ENCODE measurements at regions not wholly inside any gene's neighbourhood (a gene's known extent, or its start where the extent isn't known, plus 50 kb on each side); places are given as distances from the start of the nearest gene placed in this dataset.
"Not testable (repeated sequence)": the region's sequence is repeated elsewhere in the genome, so short reads cannot be mapped to it uniquely, and the experiment has no call there.

- not testable (repeated sequence) for H3K27ac ChIP-seq (ENCODE audit: low read depth, low read length); H3K4me3 ChIP-seq (ENCODE audit: low read depth, low read length); H3K27me3 ChIP-seq (ENCODE audit: insufficient read depth, low read length); H2AFZ ChIP-seq (ENCODE audit: low read length, unreplicated experiment); H3K79me2 ChIP-seq (ENCODE audit: control insufficient read depth, insufficient read depth, low read length, unreplicated experiment); H3K4me1 ChIP-seq (ENCODE audit: control insufficient read depth, insufficient read depth, low read length, unreplicated experiment); H3K36me3 ChIP-seq (ENCODE audit: insufficient read depth, low read length)
Observed at GRCh38 chr10:20370977-20371533, 526.1 kb downstream of the NEBL start.

- Histone ChIP-seq H3K4me3 (ENCODE audit: low read depth, low read length) (no peak overlapping the region), H2AFZ (ENCODE audit: low read length, unreplicated experiment) (no peak overlapping the region), H3K36me3 (ENCODE audit: insufficient read depth, low read length) (no peaks in the 10 kb centered on the region), H3K4me1 (ENCODE audit: control insufficient read depth, insufficient read depth, low read length, unreplicated experiment) (no peaks in the 10 kb centered on the region), H3K27me3 (ENCODE audit: insufficient read depth, low read length) (no peaks in the 10 kb centered on the region), H3K27ac (ENCODE audit: low read depth, low read length) (no peak overlapping the region), H3K79me2 (ENCODE audit: control insufficient read depth, insufficient read depth, low read length, unreplicated experiment) (no peaks in the 10 kb centered on the region)
Observed at GRCh38 chr10:20369863-20370736, 527.0 kb downstream of the NEBL start.

GRCh38 chr10:20363684-20364083 is 533.4 kb downstream of the NEBL start:
- Histone ChIP-seq H3K4me1 (ENCODE audit: control insufficient read depth, insufficient read depth, low read length, unreplicated experiment) (no peaks in the 10 kb centered on the region), H3K27me3 (ENCODE audit: insufficient read depth, low read length) (no peaks in the 10 kb centered on the region), H3K4me3 (ENCODE audit: low read depth, low read length) (no peak overlapping the region), H3K79me2 (ENCODE audit: control insufficient read depth, insufficient read depth, low read length, unreplicated experiment) (no peaks in the 10 kb centered on the region), H3K27ac (ENCODE audit: low read depth, low read length) (no peak overlapping the region), H3K36me3 (ENCODE audit: insufficient read depth, low read length) (no peaks in the 10 kb centered on the region), H2AFZ (ENCODE audit: low read length, unreplicated experiment) (no peak overlapping the region)

GRCh38 chr10:20355915-20356314 is 539.7 kb downstream of the PLXDC2 start:
- Histone ChIP-seq H3K27me3 (ENCODE audit: insufficient read depth, low read length) (no peaks in the 10 kb centered on the region), H2AFZ (ENCODE audit: low read length, unreplicated experiment) (no peak overlapping the region)

GRCh38 chr10:20355011-20355410 is 538.8 kb downstream of the PLXDC2 start:
- no peak overlapping the region for H3K27ac ChIP-seq (ENCODE audit: low read depth, low read length)
- H3K36me3 ChIP-seq (ENCODE audit: insufficient read depth, low read length): no peaks in the 10 kb centered on the region
- no peak overlapping the region for H3K4me3 ChIP-seq (ENCODE audit: low read depth, low read length)
- no peak overlapping the region for H2AFZ ChIP-seq (ENCODE audit: low read length, unreplicated experiment)
- H3K27me3 ChIP-seq (ENCODE audit: insufficient read depth, low read length): no peaks in the 10 kb centered on the region
- no peaks in the 10 kb centered on the region for H3K79me2 ChIP-seq (ENCODE audit: control insufficient read depth, insufficient read depth, low read length, unreplicated experiment)
- H3K4me1 ChIP-seq (ENCODE audit: control insufficient read depth, insufficient read depth, low read length, unreplicated experiment): no peaks in the 10 kb centered on the region

More at GRCh38 chr10:20355915-20356314, 539.7 kb downstream of the PLXDC2 start:
- H3K36me3 ChIP-seq (ENCODE audit: insufficient read depth, low read length): no peaks in the 10 kb centered on the region
- no peak overlapping the region for H3K4me3 ChIP-seq (ENCODE audit: low read depth, low read length)
- H3K4me1 ChIP-seq (ENCODE audit: control insufficient read depth, insufficient read depth, low read length, unreplicated experiment): no peaks in the 10 kb centered on the region
- H3K79me2 ChIP-seq (ENCODE audit: control insufficient read depth, insufficient read depth, low read length, unreplicated experiment): no peaks in the 10 kb centered on the region
- no peak overlapping the region for H3K27ac ChIP-seq (ENCODE audit: low read depth, low read length)

- H3K36me3 ChIP-seq (ENCODE audit: insufficient read depth, low read length): no peaks in the 10 kb centered on the region
- H3K79me2 ChIP-seq (ENCODE audit: control insufficient read depth, insufficient read depth, low read length, unreplicated experiment): no peaks in the 10 kb centered on the region
- no peak overlapping the region for H3K4me3 ChIP-seq (ENCODE audit: low read depth, low read length)
- H3K27ac ChIP-seq (ENCODE audit: low read depth, low read length): no peak overlapping the region
- no peaks in the 10 kb centered on the region for H3K27me3 ChIP-seq (ENCODE audit: insufficient read depth, low read length)
- no peaks in the 10 kb centered on the region for H3K4me1 ChIP-seq (ENCODE audit: control insufficient read depth, insufficient read depth, low read length, unreplicated experiment)
- H2AFZ ChIP-seq (ENCODE audit: low read length, unreplicated experiment): no peak overlapping the region
Observed at GRCh38 chr10:20354166-20354565, 537.9 kb downstream of the PLXDC2 start.

- Histone ChIP-seq H2AFZ (ENCODE audit: low read length, unreplicated experiment) (no peak overlapping the region), H3K27me3 (ENCODE audit: insufficient read depth, low read length) (no peaks in the 10 kb centered on the region), H3K4me1 (ENCODE audit: control insufficient read depth, insufficient read depth, low read length, unreplicated experiment) (no peaks in the 10 kb centered on the region), H3K27ac (ENCODE audit: low read depth, low read length) (no peak overlapping the region), H3K79me2 (ENCODE audit: control insufficient read depth, insufficient read depth, low read length, unreplicated experiment) (no peaks in the 10 kb centered on the region), H3K36me3 (ENCODE audit: insufficient read depth, low read length) (no peaks in the 10 kb centered on the region), H3K4me3 (ENCODE audit: low read depth, low read length) (no peak overlapping the region)
Observed at GRCh38 chr10:20350509-20350908, 534.3 kb downstream of the PLXDC2 start.

- Histone ChIP-seq H2AFZ (ENCODE audit: low read length, unreplicated experiment) (no peak overlapping the region), H3K27ac (ENCODE audit: low read depth, low read length) (no peak overlapping the region)
Observed at GRCh38 chr10:20343036-20343435, 526.8 kb downstream of the PLXDC2 start.

More at GRCh38 chr10:20343036-20343435, 526.8 kb downstream of the PLXDC2 start:
- Histone ChIP-seq H3K4me1 (ENCODE audit: control insufficient read depth, insufficient read depth, low read length, unreplicated experiment) (no peaks in the 10 kb centered on the region), H3K27me3 (ENCODE audit: insufficient read depth, low read length) (no peaks in the 10 kb centered on the region), H3K4me3 (ENCODE audit: low read depth, low read length) (no peak overlapping the region), H3K79me2 (ENCODE audit: control insufficient read depth, insufficient read depth, low read length, unreplicated experiment) (no peaks in the 10 kb centered on the region), H3K36me3 (ENCODE audit: insufficient read depth, low read length) (no peaks in the 10 kb centered on the region)

All from ACC112 (cell line).